Esophagus muscularis mucosa (tissue), 4 donors: ENCODE measurements at regions not wholly inside any gene's neighbourhood (a gene's known extent, or its start where the extent isn't known, plus 50 kb on each side); places are given as distances from the start of the nearest gene placed in this dataset.

Source experiments
- DNase-seq: peaks from one replicate; pipeline ENCODE4 v3.0.0-alpha.2; 2017; ENCODE audit errors: extremely low spot score
- H3K27ac ChIP-seq, 4 donors: fragments of 200-600 bp; sonication (generic); replicated peaks in 1 of 4; 1 replicate in 3 of 4; 2 replicates in 1 of 4; pipeline ENCODE4 v1.5.1; 2016 to 2019; ENCODE audit warnings: mild to moderate bottlenecking in 1 of 4
- H3K27me3 ChIP-seq, 4 donors: fragments of 200-600 bp; sonication (generic); one replicate each; pipeline versions ENCODE4 v1.5.1 to v1.6.0; 2016 to 2019
- H3K36me3 ChIP-seq, 4 donors: fragments of 200-600 bp; sonication (generic); one replicate each; pipeline ENCODE4 v1.5.1; 2016 to 2019
- H3K4me1 ChIP-seq, 4 donors: fragments of 200-600 bp; sonication (generic); one replicate each; pipeline ENCODE4 v1.5.1; 2016 to 2019
- H3K4me3 ChIP-seq, 4 donors: fragments of 200-600 bp; sonication (generic); 1 replicate in 2 of 4; 2 replicates in 2 of 4; pipeline ENCODE4 v1.5.1; 2016 to 2019; ENCODE audit warnings: mild to moderate bottlenecking in 4 of 4, moderate library complexity in 1 of 4
- H3K9me3 ChIP-seq, 4 donors: fragments of 200-600 bp; sonication (generic); 1 replicate in 3 of 4; 2 replicates in 1 of 4; pipeline ENCODE4 v1.5.1; 2016 to 2019
- CTCF ChIP-seq, 3 experiments: fragments of 200-600 bp in 2 of 3; fragments of 450-650 bp in 1 of 3; sonication (generic) in 2 of 3; IDR thresholded peaks; one replicate each; pipeline ENCODE4 v1.5.1; 2017 to 2019; ENCODE audit warnings: antibody characterized with exemption in 3 of 3, mild to moderate bottlenecking in 2 of 3, moderate library complexity in 1 of 3
- EP300 ChIP-seq: sonication (generic); formaldehyde crosslinking; IDR thresholded peaks from one replicate; pipeline ENCODE4 v1.6.1; 2017; ENCODE audit warnings: antibody characterized with exemption
- POLR2A ChIP-seq: fragments of 450-650 bp; IDR thresholded peaks from one replicate; pipeline ENCODE4 v1.6.1; 2017; ENCODE audit warnings: antibody characterized with exemption, moderate library complexity, mild to moderate bottlenecking, low read depth
- POLR2AphosphoS5 ChIP-seq, 2 donors: sonication (generic); formaldehyde crosslinking; IDR thresholded peaks; one replicate each; pipeline ENCODE4 v1.6.1; 2017; ENCODE audit warnings: antibody characterized with exemption in 2 of 2
- WGBS: methylation state at CpG from one replicate; pipeline ENCODE4 v1.1.5; 2018; 5-methylcytosine and 5-hydroxymethylcytosine counted together
- intact Hi-C: fragments of 100-400 bp; cut with DNase I; formaldehyde crosslinking; loops from one replicate; pipeline ENCODE4 v1.15.1; 2023

- 63% methylated on average over 2 of the region's 2 CpGs for WGBS
- H3K4me3 ChIP-seq = no peak overlapping the region
- H3K27ac ChIP-seq = no peak overlapping the region
- intact Hi-C loops = no loop called here
- no peaks in the 10 kb centered on the region for H3K36me3 ChIP-seq
- no peak for TF ChIP-seq CTCF (IDR thresholded peaks at IDR 0.05)
- TF ChIP-seq POLR2AphosphoS5 (IDR thresholded peaks at IDR 0.05) = no peak
- H3K27me3 ChIP-seq = no peaks in the 10 kb centered on the region
- H3K4me1 ChIP-seq = no peaks in the 10 kb centered on the region
- DNase-seq = no peak
- no peaks in the 10 kb centered on the region for H3K9me3 ChIP-seq
Observed at GRCh38 chr12:107435520-107435919, 250.1 kb upstream of the PWP1 start.

DNA sequence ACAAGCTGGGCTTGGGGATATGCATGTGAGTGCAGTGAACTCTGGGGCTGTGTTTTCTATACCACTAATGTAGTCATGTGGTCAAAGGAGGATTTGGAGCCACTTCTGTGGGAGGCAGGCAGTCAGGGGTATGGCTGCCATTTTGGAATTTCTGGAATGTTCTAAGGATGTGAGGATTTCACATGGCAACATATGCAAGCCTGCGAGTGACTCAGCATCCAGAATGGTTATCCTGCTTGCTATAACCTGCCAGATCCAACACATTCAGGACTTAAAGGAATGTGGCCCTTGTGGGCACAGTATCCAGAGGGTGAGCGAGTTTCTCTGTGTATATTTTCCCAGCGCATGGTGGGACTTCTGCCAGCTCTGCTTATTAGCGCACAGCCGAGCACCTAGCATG, 249.2 kb upstream of the PWP1 start:
- Histone ChIP-seq H3K4me1 (no peaks in the 10 kb centered on the region), H3K27ac (no peak overlapping the region), H3K27me3 (no peaks in the 10 kb centered on the region), H3K9me3 (no peaks in the 10 kb centered on the region), H3K4me3 (no peak overlapping the region), H3K36me3 (no peaks in the 10 kb centered on the region)
- no peak for TF ChIP-seq EP300
- no peak for TF ChIP-seq POLR2AphosphoS5 (IDR thresholded peaks at IDR 0.05)
- TF ChIP-seq POLR2A = no peak
- no peak for TF ChIP-seq CTCF (IDR thresholded peaks at IDR 0.05)
- DNase-seq = no peak
- 88% methylated on average over 5 of the region's 5 CpGs for WGBS
- intact Hi-C loops = no loop called here

GRCh38 chr12:107436836-107437235, 248.8 kb upstream of the PWP1 start:
- no peaks in the 10 kb centered on the region for H3K36me3 ChIP-seq
- H3K9me3 ChIP-seq = no peaks in the 10 kb centered on the region
- DNase-seq = no peak
- no peak for TF ChIP-seq POLR2A
- TF ChIP-seq EP300 = no peak
- TF ChIP-seq CTCF (IDR thresholded peaks at IDR 0.05) = no peak
- TF ChIP-seq POLR2AphosphoS5 (IDR thresholded peaks at IDR 0.05) = no peak
- H3K4me3 ChIP-seq = no peak overlapping the region
- intact Hi-C loops = no loop called here
- H3K4me1 ChIP-seq = peaks cover 0 to under 1% (median 0%) of the 10 kb centered on the region in 4 donors
- H3K27ac ChIP-seq = no peak overlapping the region
- H3K27me3 ChIP-seq = no peaks in the 10 kb centered on the region
- WGBS = 84% methylated on average over 4 of the region's 4 CpGs

- no peaks in the 10 kb centered on the region for H3K36me3 ChIP-seq
- no peak overlapping the region for H3K27ac ChIP-seq
- no peak for DNase-seq
- TF ChIP-seq EP300 (no peak), POLR2A (no peak), CTCF (IDR thresholded peaks at IDR 0.05) (no peak), POLR2AphosphoS5 (IDR thresholded peaks at IDR 0.05) (no peak)
- no peaks in the 10 kb centered on the region for H3K9me3 ChIP-seq
- H3K4me3 ChIP-seq = no peak overlapping the region
- intact Hi-C loops = no loop called here
- WGBS = 98% methylated on average over 5 of the region's 6 CpGs
- H3K4me1 ChIP-seq = peaks cover 0 to 7% (median 2%) of the 10 kb centered on the region in 4 donors
- no peaks in the 10 kb centered on the region for H3K27me3 ChIP-seq
Observed at GRCh38 chr12:107437954-107438353, 247.6 kb upstream of the PWP1 start.

GRCh38 chr12:107439026-107439738, 246.4 kb upstream of the PWP1 start:
- Histone ChIP-seq H3K36me3 (no peaks in the 10 kb centered on the region), H3K27me3 (no peaks in the 10 kb centered on the region), H3K4me1 (peaks cover 0 to 7% (median 2%) of the 10 kb centered on the region in 4 donors), H3K9me3 (no peaks in the 10 kb centered on the region), H3K4me3 (no peak overlapping the region), H3K27ac (no peak overlapping the region)
- TF ChIP-seq POLR2A (no peak), POLR2AphosphoS5 (IDR thresholded peaks at IDR 0.05) (no peak), EP300 (no peak), CTCF (IDR thresholded peaks at IDR 0.05) (no peak)
- intact Hi-C loops = no loop called here
- DNase-seq = no peak
- WGBS = 73% methylated on average over 8 of the region's 8 CpGs
